GM19240 (cell line): ENCODE measurements at regions not wholly inside any gene's neighbourhood (a gene's known extent, or its start where the extent isn't known, plus 50 kb on each side); places are given as distances from the start of the nearest gene placed in this dataset.
"Not testable (repeated sequence)": the region's sequence is repeated elsewhere in the genome, so short reads cannot be mapped to it uniquely, and the experiment has no call there.

ENCODE experiments used
- DNase-seq: peaks from one replicate; pipeline ENCODE4 v3.0.0; 2011; ENCODE audit warnings: low spot score; ENCODE audit not compliant: insufficient read length

- DNase-seq: no peak
These were observed 175.6 kb upstream of the DAB1 start for GRCh38 chr1:57599236-57599994.

GRCh38 chr1:57597036-57597435, 173.2 kb upstream of the DAB1 start:
- no peak for DNase-seq

DNA sequence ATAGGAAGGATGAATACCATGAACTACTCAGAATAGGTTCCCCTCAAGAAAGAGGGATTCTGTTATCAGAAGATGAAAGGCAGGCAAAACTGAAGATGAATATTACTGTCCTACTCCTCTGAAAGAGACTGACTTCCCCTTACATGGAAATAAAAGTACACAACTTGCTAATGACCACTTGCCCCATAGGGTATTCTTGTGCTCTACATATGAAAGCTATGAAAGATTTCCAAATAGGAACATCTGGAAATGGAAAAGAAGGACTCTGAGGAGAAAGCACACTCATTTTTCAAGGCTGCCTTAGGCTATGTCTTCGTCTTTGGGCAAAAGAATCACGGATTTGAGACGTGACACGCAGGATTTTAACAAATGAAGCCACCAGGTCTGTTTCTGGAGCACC, 170.1 kb upstream of the DAB1 start:
- DNase-seq: no peak

- DNase-seq: no peak
These were observed 168.0 kb upstream of the DAB1 start for GRCh38 chr1:57591842-57592241.

- no peak for DNase-seq
These were observed 167.1 kb upstream of the DAB1 start for GRCh38 chr1:57590978-57591377.

DNA sequence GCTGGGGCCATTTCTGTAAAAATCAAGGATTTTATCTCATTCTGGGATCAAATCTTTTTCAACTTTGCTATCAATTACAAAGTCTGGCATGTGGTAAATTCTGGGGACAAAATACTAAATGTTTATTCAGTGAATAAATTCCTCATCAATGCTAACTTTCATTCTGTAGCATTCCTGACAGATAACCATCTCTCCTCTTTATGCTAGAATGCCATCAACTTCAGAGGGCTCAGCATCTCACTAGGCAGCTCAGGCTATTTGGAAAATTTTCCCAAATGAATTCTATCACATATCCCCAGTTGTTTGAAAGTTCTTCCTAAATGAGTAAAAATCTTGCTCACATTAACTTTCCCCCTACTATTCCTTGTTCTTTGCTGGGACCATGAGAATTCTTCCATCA, 163.0 kb upstream of the DAB1 start:
- DNase-seq: no peak

GRCh38 chr1:57578680-57579079, 154.8 kb upstream of the DAB1 start:
- no peak for DNase-seq

DNA sequence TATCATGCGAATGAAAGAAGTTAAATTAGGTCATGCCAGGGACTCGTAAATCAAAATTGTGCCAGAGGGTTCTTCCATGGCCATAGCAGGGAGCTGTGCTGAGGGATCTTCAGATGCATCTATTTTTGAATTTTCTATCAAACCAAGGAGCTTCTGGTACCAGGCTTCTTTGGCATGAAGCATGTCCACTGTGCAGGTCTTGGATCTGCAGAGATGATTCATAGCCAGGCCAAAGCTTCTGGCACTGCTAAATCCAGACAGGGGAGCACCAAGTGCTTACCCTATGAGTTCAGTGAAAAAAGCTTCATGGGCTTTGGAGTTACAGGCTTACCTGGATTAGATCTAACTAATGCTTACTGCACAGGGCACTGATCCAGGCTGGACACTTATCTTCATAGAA, 154.2 kb upstream of the DAB1 start:
- no peak for DNase-seq

DNA sequence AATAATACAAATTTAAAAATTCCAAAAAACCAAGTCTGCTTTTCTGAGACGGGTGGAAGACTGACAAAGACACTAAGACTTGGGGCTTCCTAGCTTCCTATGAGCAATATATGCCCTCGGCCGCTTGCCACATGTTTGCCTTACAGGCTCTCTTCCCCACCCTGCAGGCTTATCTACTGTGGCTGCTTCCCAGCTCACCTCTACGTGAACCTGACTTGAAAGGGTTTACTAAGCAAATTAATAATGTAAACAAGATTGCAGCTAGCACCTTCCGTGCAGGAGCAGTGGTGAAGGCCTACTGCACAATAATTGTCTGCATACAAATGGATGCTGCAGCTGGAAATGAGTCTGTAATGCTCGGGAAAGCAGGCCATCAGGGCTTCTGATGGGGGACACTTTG, 152.9 kb upstream of the DAB1 start:
- DNase-seq: no peak

GRCh38 chr1:57572016-57572415, 148.2 kb upstream of the DAB1 start:
- no peak for DNase-seq

DNA sequence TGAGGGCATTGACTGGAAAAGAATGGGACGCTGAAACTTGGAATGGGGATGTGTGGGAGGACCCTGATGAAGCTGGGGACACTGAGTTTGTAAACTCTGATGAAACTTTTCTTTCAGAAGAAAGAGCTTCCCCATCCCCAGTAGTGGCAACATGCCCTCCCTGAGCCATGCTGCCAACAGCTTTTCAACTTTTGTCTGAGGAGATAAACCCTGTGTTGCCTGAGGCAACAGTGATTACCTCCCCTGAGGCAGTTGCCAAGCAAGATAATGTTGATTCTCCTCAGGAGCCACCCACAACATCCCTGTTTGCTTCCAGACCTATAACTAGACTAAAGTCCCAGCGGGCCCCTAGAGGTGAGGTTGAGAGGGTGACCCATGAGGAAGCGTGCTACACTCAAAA, 134.2 kb upstream of the DAB1 start:
- DNase-seq: not testable (repeated sequence)

DNA sequence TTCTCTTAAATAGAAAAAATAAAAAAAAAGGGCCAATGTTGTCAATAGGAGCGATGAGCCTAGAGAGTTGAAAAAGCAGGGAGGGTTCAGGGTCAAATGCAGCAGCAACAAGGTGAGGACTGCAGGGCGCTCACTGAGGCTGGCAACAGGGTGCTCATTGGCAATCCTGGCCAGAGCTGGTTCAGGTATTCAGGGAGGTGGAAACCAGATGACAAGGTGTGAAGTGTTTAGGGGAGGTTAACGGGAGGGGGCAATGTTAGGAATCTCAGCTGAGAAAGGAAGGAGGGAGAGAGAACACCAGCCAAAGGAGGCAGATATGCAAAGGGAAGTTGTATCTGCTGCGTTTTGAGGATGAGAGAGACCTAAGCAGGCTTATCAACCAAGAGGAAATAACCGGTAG, 129.8 kb upstream of the DAB1 start:
- no peak for DNase-seq

GRCh38 chr1:57551476-57551875, 127.6 kb upstream of the DAB1 start:
- no peak for DNase-seq

DNA sequence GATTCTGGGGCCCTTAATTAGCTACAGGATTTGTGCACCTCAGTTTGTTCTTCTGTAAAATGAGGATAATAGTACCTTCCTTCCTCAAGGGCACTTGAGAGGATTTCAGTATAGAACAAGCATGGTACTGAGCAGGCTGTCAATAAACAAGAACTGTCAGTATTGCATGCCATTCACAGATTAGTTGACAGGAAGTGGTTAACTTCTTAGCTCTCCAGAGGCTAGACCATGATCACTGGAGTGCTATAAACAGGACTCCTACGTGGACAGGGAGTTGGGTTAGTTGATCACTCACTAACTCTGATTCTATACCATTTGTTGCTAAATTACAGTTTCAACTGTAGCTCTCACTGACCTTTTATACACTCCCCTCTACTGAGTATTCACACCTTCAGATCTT, 126.2 kb upstream of the DAB1 start:
- no peak for DNase-seq

GRCh38 chr1:57549300-57549699, 125.4 kb upstream of the DAB1 start:
- DNase-seq: no peak

DNA sequence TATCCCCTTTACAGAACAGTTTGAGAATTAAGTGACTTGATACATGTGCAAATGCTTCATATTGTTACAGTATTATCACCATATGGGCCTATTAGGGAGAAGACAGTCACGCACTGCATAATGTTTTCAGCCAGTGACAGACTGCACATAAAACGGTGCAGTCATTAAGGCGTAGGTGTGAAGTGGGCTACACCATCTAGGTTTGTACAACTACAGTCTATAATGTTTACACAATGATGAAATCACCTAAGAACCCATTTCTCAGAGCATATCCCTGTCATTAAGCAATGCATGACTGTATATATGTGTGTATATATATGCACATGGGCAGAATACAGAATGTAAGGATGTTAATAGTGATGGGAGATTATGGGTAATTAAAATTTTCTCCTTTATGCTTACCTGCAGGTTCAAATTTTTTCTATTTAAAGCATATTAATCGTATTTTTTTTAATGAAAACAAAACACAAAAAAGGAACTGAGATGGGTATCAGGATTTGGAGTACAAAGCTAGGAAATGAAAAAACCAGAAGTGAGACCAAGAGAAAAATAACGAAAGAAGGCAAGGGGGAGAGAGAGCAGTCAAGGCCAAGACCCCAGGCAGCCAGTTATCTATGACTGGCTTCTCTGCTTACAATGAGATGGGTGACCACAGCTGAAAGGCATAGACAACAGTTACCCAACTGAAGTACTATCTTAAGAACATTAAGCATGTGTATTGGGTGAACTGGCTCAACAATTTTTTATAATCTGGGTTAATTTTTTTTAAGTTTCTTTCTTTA, 122.9 kb upstream of the DAB1 start:
- no peak for DNase-seq

- DNase-seq: no peak
These were observed 120.5 kb upstream of the DAB1 start for GRCh38 chr1:57544345-57544744.

DNA sequence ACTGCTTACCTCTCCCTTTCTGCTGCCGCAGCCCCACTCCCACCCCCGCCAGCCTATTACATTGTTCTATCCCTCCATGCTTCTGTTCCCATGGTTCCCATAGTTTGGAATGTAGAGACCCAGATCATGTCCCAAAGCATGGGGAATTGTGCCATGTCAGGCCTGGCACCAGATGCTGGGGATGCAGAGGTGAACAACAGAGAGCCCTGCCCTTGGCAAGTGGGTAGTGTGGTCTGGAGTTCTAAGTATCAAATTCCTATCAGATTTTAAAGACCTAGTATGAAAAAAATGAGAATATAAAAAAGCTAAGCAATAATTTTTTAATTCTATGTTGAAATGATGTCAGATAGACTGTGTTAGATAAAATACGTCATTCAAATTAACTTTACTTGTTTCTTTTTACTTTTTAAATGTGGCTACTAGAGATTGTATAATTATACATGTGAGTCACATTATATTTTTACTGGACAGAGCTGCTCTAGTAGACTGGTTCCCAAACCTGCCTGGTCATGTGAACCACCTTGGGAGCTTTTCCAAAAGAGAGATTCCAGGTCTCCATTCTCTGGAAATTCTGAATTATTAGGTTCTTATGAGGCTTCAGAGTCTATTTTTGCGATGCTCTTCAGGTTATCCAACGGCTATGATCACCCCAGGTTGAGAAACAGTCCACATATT, 113.0 kb upstream of the DAB1 start:
- DNase-seq: no peak

DNA sequence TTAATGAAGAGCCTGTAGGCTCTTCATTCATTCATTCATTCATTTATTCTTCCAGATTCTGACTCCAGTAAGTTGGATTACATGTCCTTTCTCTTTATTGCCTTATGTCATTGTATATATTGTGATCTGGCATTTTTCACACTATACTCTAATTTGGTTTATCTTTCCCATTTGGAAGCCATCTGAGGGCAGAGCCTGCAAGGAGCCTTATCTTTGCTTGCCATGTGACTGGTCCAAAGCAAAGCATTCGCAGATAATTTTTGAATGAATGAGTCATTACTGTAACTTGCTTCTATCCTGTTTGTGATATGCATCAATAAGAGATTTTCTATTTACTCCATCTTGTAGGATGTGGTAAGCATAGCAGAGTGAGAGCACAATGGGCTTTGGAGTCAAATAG, 108.4 kb upstream of the DAB1 start:
- no peak for DNase-seq

- not testable (repeated sequence) for DNase-seq
These were observed 107.0 kb upstream of the DAB1 start for GRCh38 chr1:57530911-57531260.

GRCh38 chr1:57530206-57530910, 106.5 kb upstream of the DAB1 start:
- DNase-seq: no peak

- DNase-seq: no peak
These were observed 98.7 kb upstream of the DAB1 start for GRCh38 chr1:57522575-57522974.
